Muscle of leg (tissue), 3 donors: ENCODE measurements at regions not wholly inside any gene's neighbourhood (a gene's known extent, or its start where the extent isn't known, plus 50 kb on each side); places are given as distances from the start of the nearest gene placed in this dataset.

ENCODE experiments used
- DNase-seq: peaks from one replicate; pipeline ENCODE4 v3.0.0; 2013
- H3K27ac ChIP-seq: one replicate; pipeline ENCODE4 v1.5.1; 2013; ENCODE audit warnings: mild to moderate bottlenecking, low read length, control low read depth
- H3K27me3 ChIP-seq: one replicate; pipeline ENCODE4 v1.6.1; 2013; ENCODE audit warnings: low read length; ENCODE audit not compliant: control insufficient read depth, insufficient read depth
- H3K36me3 ChIP-seq: one replicate; pipeline ENCODE4 v1.6.1; 2013; ENCODE audit warnings: low read length; ENCODE audit not compliant: control insufficient read depth, insufficient read depth
- H3K4me1 ChIP-seq: one replicate; pipeline ENCODE4 v1.6.1; 2013; ENCODE audit warnings: low read length; ENCODE audit not compliant: control insufficient read depth, insufficient read depth
- H3K4me3 ChIP-seq: one replicate; pipeline ENCODE4 v1.5.1; 2013; ENCODE audit warnings: low read length, control low read depth
- H3K9me3 ChIP-seq: replicated peaks from 2 replicates; pipeline ENCODE4 v1.6.1; 2013; ENCODE audit warnings: low read depth, low read length; ENCODE audit not compliant: control insufficient read depth
- WGBS: methylation state at CpG from one replicate; pipeline ENCODE4 v1.1.5; 2013; ENCODE audit warnings: missing lambda C conversion rate; ENCODE audit not compliant: insufficient coverage; 5-methylcytosine and 5-hydroxymethylcytosine counted together

DNA sequence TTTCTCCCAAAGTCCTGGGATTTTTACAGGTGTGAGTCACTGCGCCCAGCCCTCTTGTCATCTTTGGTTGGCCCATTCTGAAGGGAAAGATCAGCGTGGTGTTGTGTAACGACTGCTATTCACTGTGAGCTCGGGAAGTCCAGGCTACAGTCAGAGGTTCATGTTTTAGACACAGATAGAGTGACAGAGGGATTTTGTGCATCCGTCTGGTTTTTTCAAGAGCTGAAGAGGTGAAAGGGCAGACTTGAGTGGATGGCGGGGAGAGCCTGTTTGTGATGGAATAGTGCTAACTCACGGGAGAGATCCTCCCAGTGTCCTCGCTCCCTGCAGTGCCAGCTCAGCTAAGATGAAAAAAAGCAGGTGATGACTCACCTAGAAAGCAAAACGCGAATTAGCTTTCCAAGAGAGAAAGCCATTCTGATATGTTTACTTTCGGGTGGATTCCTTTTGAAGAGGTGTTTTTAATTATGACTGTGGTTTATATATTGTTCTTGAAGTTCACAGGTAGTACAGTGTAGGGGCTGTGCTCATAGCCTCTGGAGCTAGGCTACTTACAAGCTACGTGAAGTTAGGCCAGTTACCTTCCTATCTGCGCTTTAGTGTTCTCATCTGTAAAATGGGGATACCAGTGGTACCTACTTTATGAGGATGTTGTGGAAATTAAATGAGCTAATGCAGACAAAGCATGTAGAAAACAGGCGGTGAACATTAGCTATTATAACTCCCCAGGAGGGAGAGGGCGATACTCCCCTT lies 67.2 kb downstream of the C11orf91 start:
- no peak overlapping the region for H3K4me3 ChIP-seq
- no peaks in the 10 kb centered on the region for H3K27me3 ChIP-seq
- no peaks in the 10 kb centered on the region for H3K36me3 ChIP-seq
- H3K4me1 ChIP-seq: no peaks in the 10 kb centered on the region
- H3K9me3 ChIP-seq: no peaks in the 10 kb centered on the region
- no peak overlapping the region for H3K27ac ChIP-seq
- 78% methylated on average over 13 of the region's 15 CpGs for WGBS
- DNase-seq: no peak

DNA sequence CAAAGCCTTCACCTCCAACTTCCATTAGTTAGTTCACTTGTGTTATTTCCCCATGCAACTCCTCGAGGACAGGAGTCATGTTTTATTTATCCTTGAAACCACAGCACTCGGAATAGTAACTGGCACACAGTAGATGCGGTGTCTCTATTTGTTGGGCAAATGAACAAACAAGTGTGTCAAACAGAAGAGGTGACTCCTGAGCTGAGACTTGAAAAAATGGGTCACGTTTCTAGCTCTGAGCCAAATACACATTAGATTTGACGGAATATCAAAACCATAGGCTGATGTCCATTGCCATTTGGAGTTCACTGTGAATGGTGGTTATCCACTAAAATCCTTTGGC lies 68.9 kb downstream of the C11orf91 start:
- 88% methylated on average over 2 of the region's 5 CpGs for WGBS
- H3K4me3 ChIP-seq: no peak overlapping the region
- no peaks in the 10 kb centered on the region for H3K4me1 ChIP-seq
- H3K36me3 ChIP-seq: no peaks in the 10 kb centered on the region
- no peaks in the 10 kb centered on the region for H3K27me3 ChIP-seq
- H3K9me3 ChIP-seq: no peaks in the 10 kb centered on the region
- H3K27ac ChIP-seq: no peak overlapping the region
- no peak for DNase-seq

GRCh38 chr11:33630936-33631748 lies 69.5 kb downstream of the C11orf91 start:
- Histone ChIP-seq H3K36me3 (no peaks in the 10 kb centered on the region), H3K4me3 (no peak overlapping the region), H3K4me1 (no peaks in the 10 kb centered on the region), H3K27ac (no peak overlapping the region), H3K9me3 (no peaks in the 10 kb centered on the region), H3K27me3 (no peaks in the 10 kb centered on the region)
- 84% methylated on average over 12 of the region's 12 CpGs for WGBS
- no peak for DNase-seq

- H3K9me3 ChIP-seq: no peaks in the 10 kb centered on the region
- peaks cover 18% of the 10 kb centered on the region for H3K4me1 ChIP-seq
- no peak overlapping the region for H3K27ac ChIP-seq
- no peak overlapping the region for H3K4me3 ChIP-seq
- H3K27me3 ChIP-seq: no peaks in the 10 kb centered on the region
- peak; percentile 91 for DNase-seq
- H3K36me3 ChIP-seq: no peaks in the 10 kb centered on the region
Measured at GRCh38 chr11:33624083-33624482, 76.5 kb downstream of the C11orf91 start.

GRCh38 chr11:33622806-33623205 lies 77.8 kb downstream of the C11orf91 start:
- H3K36me3 ChIP-seq: no peaks in the 10 kb centered on the region
- no peak for DNase-seq
- H3K27ac ChIP-seq: peak overlapping the region; percentile 51
- no peak overlapping the region for H3K4me3 ChIP-seq
- no peaks in the 10 kb centered on the region for H3K9me3 ChIP-seq
- no peaks in the 10 kb centered on the region for H3K27me3 ChIP-seq
- H3K4me1 ChIP-seq: peaks cover 18% of the 10 kb centered on the region
- 82% methylated on average over 3 of the region's 6 CpGs for WGBS

DNA sequence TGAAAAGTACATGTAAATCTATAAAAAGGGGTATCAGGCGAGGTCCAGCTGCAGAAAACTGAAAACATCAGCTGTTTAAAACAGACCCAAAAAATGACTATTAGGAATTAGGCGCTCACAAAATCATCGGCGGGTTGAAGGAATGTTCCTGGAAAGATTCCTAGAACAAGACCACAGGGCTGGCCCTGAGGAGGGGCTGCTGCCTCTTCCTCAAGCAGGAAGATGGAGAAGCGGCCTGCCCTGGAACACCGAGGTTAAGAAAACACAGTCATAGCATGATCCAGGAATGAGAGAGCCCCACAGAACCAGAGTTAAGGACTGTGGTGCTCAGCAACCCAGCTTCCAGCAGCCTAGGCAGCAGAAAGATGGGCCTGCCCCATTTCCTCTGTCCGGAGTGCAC lies 78.4 kb downstream of the C11orf91 start:
- Histone ChIP-seq H3K27ac (peak overlapping the region; percentile 51), H3K36me3 (no peaks in the 10 kb centered on the region), H3K4me1 (peaks cover 18% of the 10 kb centered on the region), H3K4me3 (no peak overlapping the region), H3K9me3 (no peaks in the 10 kb centered on the region), H3K27me3 (no peaks in the 10 kb centered on the region)
- peak; percentile 87 for DNase-seq
- WGBS: 11% methylated on average over 6 of the region's 7 CpGs

DNA sequence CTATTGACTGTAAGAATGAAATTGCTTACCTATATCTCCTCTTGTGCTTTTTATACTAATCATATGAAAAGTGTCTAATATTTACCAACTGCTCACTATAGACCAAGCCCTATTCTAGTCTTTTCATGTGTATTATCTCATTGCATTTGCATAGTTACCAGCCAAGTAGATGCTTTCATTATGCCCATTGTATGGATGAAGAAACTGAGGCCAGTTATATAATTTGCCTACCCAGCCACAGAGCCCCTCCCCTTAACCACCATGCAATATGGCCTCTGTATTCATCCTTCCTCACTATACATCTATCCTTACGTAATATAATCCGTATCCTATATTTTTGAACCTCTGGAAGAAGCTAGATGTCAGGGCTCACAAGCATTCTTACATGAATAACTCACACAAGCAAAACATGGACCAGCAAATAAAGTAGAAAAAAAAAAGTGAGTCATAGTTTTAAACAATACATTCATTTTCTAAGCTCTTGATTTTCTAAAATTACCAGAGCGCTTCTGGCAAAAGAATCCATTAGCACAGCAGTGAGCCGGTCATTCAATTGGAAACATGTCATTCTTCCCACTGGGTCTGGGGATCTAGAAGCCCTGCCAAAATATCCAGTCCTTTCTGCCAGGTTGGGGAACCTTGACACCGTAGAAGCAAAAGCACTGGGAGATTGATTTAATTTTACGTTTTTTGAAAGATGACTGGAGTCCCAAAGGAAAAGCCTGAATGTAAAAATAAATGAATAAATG lies 80.0 kb downstream of the C11orf91 start:
- peak overlapping the region; percentile 57 for H3K27ac ChIP-seq
- 10% methylated on average over 2 of the region's 6 CpGs for WGBS
- no peak overlapping the region for H3K4me3 ChIP-seq
- H3K9me3 ChIP-seq: no peaks in the 10 kb centered on the region
- DNase-seq: peak; percentile 94
- peaks cover 2% of the 10 kb centered on the region for H3K27me3 ChIP-seq
- no peaks in the 10 kb centered on the region for H3K36me3 ChIP-seq
- H3K4me1 ChIP-seq: peaks cover 18% of the 10 kb centered on the region

GRCh38 chr11:33618956-33619355 lies 81.7 kb downstream of the C11orf91 start:
- WGBS: 85% methylated on average over 6 of the region's 7 CpGs
- peaks cover 14% of the 10 kb centered on the region for H3K4me1 ChIP-seq
- no peak overlapping the region for H3K4me3 ChIP-seq
- no peaks in the 10 kb centered on the region for H3K36me3 ChIP-seq
- DNase-seq: peak; percentile 22
- no peak overlapping the region for H3K27ac ChIP-seq
- H3K27me3 ChIP-seq: peaks cover 2% of the 10 kb centered on the region
- no peaks in the 10 kb centered on the region for H3K9me3 ChIP-seq

- Histone ChIP-seq H3K27me3 (peaks cover 2% of the 10 kb centered on the region), H3K27ac (no peak overlapping the region), H3K4me1 (peaks cover 9% of the 10 kb centered on the region), H3K4me3 (no peak overlapping the region), H3K9me3 (no peaks in the 10 kb centered on the region), H3K36me3 (no peaks in the 10 kb centered on the region)
- DNase-seq: no peak
- 55% methylated on average over 5 of the region's 10 CpGs for WGBS
Measured at GRCh38 chr11:33618351-33618710, 82.3 kb downstream of the C11orf91 start.

DNA sequence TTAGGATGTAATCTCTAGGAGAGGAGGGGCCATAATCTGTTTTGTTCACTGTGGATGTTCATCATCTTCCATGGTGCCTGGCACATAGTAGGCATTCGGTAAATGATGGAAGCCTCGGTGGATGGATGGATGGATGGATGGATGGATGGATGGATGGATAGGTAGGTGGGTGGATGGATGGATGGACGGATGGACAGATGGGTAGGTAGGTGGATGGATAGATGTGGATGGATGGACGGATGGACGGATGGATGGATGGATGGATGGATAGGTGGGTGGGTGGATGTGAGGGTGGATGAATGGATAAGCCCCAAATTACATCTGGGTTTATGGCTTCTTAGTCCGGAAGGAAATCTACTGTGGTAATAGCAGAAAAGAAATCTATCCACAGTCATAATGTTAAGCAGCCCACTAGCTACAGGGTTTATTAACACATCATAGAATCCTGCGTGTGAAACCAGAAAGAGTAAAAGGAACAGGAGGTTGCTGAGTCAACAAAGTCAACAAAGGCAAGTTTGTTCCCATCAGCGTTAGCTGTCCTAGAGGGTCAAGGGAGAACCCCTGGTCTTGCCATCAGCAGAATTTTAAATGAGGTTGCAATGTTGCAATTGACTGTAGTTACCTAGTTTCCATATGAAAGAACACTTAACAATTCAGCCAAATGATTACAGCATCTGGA lies 82.8 kb downstream of the C11orf91 start:
- no peak overlapping the region for H3K4me3 ChIP-seq
- 84% methylated on average over 6 of the region's 8 CpGs for WGBS
- peaks cover 9% of the 10 kb centered on the region for H3K4me1 ChIP-seq
- no peaks in the 10 kb centered on the region for H3K9me3 ChIP-seq
- H3K27me3 ChIP-seq: peaks cover 2% of the 10 kb centered on the region
- H3K27ac ChIP-seq: no peak overlapping the region
- DNase-seq: peak; percentile 57
- H3K36me3 ChIP-seq: no peaks in the 10 kb centered on the region
